HepG2 (cell line): ENCODE measurements at regions not wholly inside any gene's neighbourhood (a gene's known extent, or its start where the extent isn't known, plus 50 kb on each side); places are given as distances from the start of the nearest gene placed in this dataset.

Source experiments
- ARID2 ChIP-seq: sonication (generic); formaldehyde crosslinking; IDR thresholded peaks from 2 replicates; pipeline ENCODE4 v1.8.1; 2022; ENCODE audit warnings: mild to moderate bottlenecking, missing genetic modification reagents, borderline replicate concordance
- ELF4 ChIP-seq: sonication (generic); formaldehyde crosslinking; IDR thresholded peaks from 2 replicates; pipeline ENCODE4 v1.5.0; 2020; ENCODE audit warnings: missing genetic modification reagents, mild to moderate bottlenecking, moderate library complexity, borderline replicate concordance
- EZH2 ChIP-seq: conservative IDR thresholded peaks from 2 replicates; pipeline ENCODE4 v1.6.1; 2012; ENCODE audit warnings: mild to moderate bottlenecking, low read depth, low read length, moderate library complexity
- GABPB1 ChIP-seq: IDR thresholded peaks from 2 replicates; pipeline ENCODE4 v1.6.1; 2016; ENCODE audit warnings: mild to moderate bottlenecking, missing genetic modification reagents, moderate library complexity, missing compliant biosample characterization
- NONO ChIP-seq, 2 experiments: fragments of 450-650 bp in 1 of 2; sonication (generic) in 1 of 2; formaldehyde crosslinking in 1 of 2; IDR thresholded peaks in 1 of 2; conservative IDR thresholded peaks in 1 of 2; 2 replicates each; pipeline versions ENCODE4 v1.6.1 to v1.8.0; 2017 to 2022; ENCODE audit warnings: mild to moderate bottlenecking in 1 of 2, missing genetic modification reagents in 1 of 2, moderate library complexity in 1 of 2
- PAX8 ChIP-seq: sonication (generic); formaldehyde crosslinking; IDR thresholded peaks from 2 replicates; pipeline ENCODE4 v1.8.0; 2022; ENCODE audit warnings: mild to moderate bottlenecking, missing genetic modification reagents, borderline replicate concordance
- POLR2AphosphoS5 ChIP-seq: IDR thresholded peaks from 2 replicates; pipeline ENCODE4 v1.6.1; 2012; ENCODE audit warnings: low read depth, low read length
- RFX5 ChIP-seq: IDR thresholded peaks from 2 replicates; pipeline ENCODE4 v1.6.1; 2011; ENCODE audit warnings: low read depth, low read length, improper control_type of control experiment
- ZNF274 ChIP-seq: sonication (generic); formaldehyde crosslinking; IDR thresholded peaks from 2 replicates; pipeline ENCODE4 v1.5.1; 2020; ENCODE audit warnings: mild to moderate bottlenecking, missing genetic modification reagents
- ZNF34 ChIP-seq: sonication (generic); formaldehyde crosslinking; IDR thresholded peaks from 2 replicates; pipeline ENCODE4 v1.4.0; 2020; ENCODE audit warnings: mild to moderate bottlenecking, missing genetic modification reagents, borderline replicate concordance
- ZNF510 ChIP-seq: sonication (generic); formaldehyde crosslinking; IDR thresholded peaks from 2 replicates; pipeline ENCODE4 v1.4.0; 2020; ENCODE audit warnings: low read depth, mild to moderate bottlenecking, missing genetic modification reagents
- ZNF776 ChIP-seq: sonication (generic); formaldehyde crosslinking; IDR thresholded peaks from 2 replicates; pipeline ENCODE4 v1.4.0; 2020; ENCODE audit warnings: mild to moderate bottlenecking, missing genetic modification reagents
- TF ChIP-seq, protein P1 (sequence below): sonication (generic); formaldehyde crosslinking; IDR thresholded peaks from 2 replicates; pipeline ENCODE4 v1.4.0; 2020; ENCODE audit warnings: missing genetic modification reagents

DNA sequence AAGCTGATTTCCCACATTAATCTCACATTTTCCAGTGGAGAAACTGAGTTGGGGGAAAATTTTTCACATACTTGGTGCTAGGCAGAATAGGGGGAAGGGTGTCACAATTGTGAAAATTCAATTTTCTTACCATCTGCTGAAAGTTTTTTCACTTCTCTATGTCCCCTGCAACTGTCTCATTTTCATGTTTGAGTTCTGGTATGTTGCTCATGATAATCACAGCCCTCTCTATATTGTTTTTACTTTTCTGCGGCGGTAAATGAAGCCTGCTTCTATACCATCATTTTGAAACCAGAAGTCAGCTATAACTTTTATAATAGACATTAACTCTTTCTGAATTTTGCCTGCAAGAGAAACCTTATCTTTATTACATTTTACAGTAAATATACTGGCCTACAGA is 1664.5 kb downstream of the EFNA5 start:
- TF ChIP-seq ARID2 (CRISPR knock-in tag) = no peak
- no peak for TF ChIP-seq ZNF274 (CRISPR knock-in tag)
- no peak for TF ChIP-seq NONO (IDR thresholded peaks at IDR 0.05)
- TF ChIP-seq NONO (CRISPR knock-in tag; conservative IDR thresholded peaks at IDR 0.05) = no peak
- no peak for TF ChIP-seq POLR2AphosphoS5
- TF ChIP-seq, protein P1, sequence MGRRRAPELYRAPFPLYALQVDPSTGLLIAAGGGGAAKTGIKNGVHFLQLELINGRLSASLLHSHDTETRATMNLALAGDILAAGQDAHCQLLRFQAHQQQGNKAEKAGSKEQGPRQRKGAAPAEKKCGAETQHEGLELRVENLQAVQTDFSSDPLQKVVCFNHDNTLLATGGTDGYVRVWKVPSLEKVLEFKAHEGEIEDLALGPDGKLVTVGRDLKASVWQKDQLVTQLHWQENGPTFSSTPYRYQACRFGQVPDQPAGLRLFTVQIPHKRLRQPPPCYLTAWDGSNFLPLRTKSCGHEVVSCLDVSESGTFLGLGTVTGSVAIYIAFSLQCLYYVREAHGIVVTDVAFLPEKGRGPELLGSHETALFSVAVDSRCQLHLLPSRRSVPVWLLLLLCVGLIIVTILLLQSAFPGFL = no peak
- TF ChIP-seq PAX8 = no peak
- TF ChIP-seq ZNF34 (CRISPR knock-in tag) = no peak
- TF ChIP-seq ELF4 (CRISPR knock-in tag) = no peak
- TF ChIP-seq ZNF510 (CRISPR knock-in tag) = no peak
- TF ChIP-seq ZNF776 (CRISPR knock-in tag) = no peak
- no peak for TF ChIP-seq EZH2
- TF ChIP-seq RFX5 = no peak
- TF ChIP-seq GABPB1 (CRISPR knock-in tag) = no peak
